Right lobe of liver (tissue), 4 donors: ENCODE measurements at regions not wholly inside any gene's neighbourhood (a gene's known extent, or its start where the extent isn't known, plus 50 kb on each side); places are given as distances from the start of the nearest gene placed in this dataset.
"Not testable (repeated sequence)": the region's sequence is repeated elsewhere in the genome, so short reads cannot be mapped to it uniquely, and the experiment has no call there.

Experiments used
- POLR2A ChIP-seq: fragments of 450-650 bp; IDR thresholded peaks from one replicate; pipeline ENCODE4 v1.6.1; 2017; ENCODE audit warnings: antibody characterized with exemption, mild to moderate bottlenecking
- TF ChIP-seq, protein P1 (sequence below), 4 donors: fragments of 200-600 bp in 3 of 4; fragments of 450-650 bp in 1 of 4; IDR thresholded peaks; one replicate each; pipeline versions ENCODE4 v1.5.1 to v1.8.0; 2016 to 2022; ENCODE audit warnings: antibody characterized with exemption in 4 of 4, mild to moderate bottlenecking in 2 of 4
- donor health status: DM: no; HTN: no; CAD: no.
- donor health status: DM: no; HTN: no; CAD: no.
- donor health status: DM: no; HTN: yes; CAD: no.

DNA sequence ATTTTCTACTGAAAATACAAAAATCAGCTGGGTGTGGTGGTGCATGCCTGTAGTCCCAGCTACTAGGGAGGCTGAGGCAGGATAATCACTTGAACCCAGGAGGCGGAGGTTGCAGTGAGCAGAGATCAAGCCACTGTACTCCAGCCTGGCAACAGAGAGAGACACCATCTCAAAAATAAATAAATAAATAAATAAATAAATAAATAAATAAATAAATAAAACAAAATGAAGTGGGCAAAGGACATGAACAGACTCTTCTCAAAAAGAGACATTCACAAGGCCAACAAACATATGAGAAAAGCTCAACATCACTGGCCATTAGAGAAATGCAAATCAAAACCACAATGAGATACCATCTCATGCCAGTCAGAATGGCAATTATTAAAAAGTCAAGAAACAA lies 1097.6 kb downstream of the FAT4 start:
- TF ChIP-seq, protein P1, sequence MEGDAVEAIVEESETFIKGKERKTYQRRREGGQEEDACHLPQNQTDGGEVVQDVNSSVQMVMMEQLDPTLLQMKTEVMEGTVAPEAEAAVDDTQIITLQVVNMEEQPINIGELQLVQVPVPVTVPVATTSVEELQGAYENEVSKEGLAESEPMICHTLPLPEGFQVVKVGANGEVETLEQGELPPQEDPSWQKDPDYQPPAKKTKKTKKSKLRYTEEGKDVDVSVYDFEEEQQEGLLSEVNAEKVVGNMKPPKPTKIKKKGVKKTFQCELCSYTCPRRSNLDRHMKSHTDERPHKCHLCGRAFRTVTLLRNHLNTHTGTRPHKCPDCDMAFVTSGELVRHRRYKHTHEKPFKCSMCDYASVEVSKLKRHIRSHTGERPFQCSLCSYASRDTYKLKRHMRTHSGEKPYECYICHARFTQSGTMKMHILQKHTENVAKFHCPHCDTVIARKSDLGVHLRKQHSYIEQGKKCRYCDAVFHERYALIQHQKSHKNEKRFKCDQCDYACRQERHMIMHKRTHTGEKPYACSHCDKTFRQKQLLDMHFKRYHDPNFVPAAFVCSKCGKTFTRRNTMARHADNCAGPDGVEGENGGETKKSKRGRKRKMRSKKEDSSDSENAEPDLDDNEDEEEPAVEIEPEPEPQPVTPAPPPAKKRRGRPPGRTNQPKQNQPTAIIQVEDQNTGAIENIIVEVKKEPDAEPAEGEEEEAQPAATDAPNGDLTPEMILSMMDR (IDR thresholded peaks at IDR 0.05) = not testable (repeated sequence)
- TF ChIP-seq POLR2A = not testable (repeated sequence)
